Heart left ventricle (tissue), 16 donors: ENCODE measurements at regions not wholly inside any gene's neighbourhood (a gene's known extent, or its start where the extent isn't known, plus 50 kb on each side); places are given as distances from the start of the nearest gene placed in this dataset.

Source experiments
- ATAC-seq, 4 donors: fragments of 200-7000 bp; cut with Tn5 transposase; one replicate each; pipeline ENCODE4 v1.9.1; 2020 to 2022; ENCODE audit warnings: moderate library complexity in 4 of 4, mild to moderate bottlenecking in 3 of 4, moderate number of reproducible peaks in 1 of 4
- DNase-seq, 5 donors: peaks; one replicate each; pipeline ENCODE4 v3.0.0-alpha.2; 2020
- H3K27ac ChIP-seq, 12 donors: fragments of 200-600 bp; sonication (generic) in 4 of 12; one replicate each; pipeline versions ENCODE4 v1.5.0 to v1.8.0; 2016 to 2022; ENCODE audit warnings: mild to moderate bottlenecking in 2 of 12
- H3K27me3 ChIP-seq, 9 donors: fragments of 200-600 bp; sonication (generic) in 2 of 9; one replicate each; pipeline versions ENCODE4 v1.5.1 to v1.8.0; 2016 to 2022; ENCODE audit warnings: mild to moderate bottlenecking in 3 of 9
- H3K36me3 ChIP-seq, 9 donors: fragments of 200-600 bp; sonication (generic) in 2 of 9; one replicate each; pipeline versions ENCODE4 v1.5.0 to v1.8.0; 2018 to 2022; ENCODE audit warnings: mild to moderate bottlenecking in 2 of 9
- H3K4me1 ChIP-seq, 12 donors: fragments of 200-600 bp; sonication (generic) in 4 of 12; one replicate each; pipeline versions ENCODE4 v1.5.0 to v1.8.0; 2016 to 2022; ENCODE audit warnings: mild to moderate bottlenecking in 3 of 12
- H3K4me3 ChIP-seq, 12 donors: fragments of 200-600 bp; sonication (generic) in 4 of 12; one replicate each; pipeline versions ENCODE4 v1.5.0 to v1.8.0; 2017 to 2022; ENCODE audit warnings: mild to moderate bottlenecking in 9 of 12, moderate library complexity in 4 of 12
- H3K9me3 ChIP-seq, 12 donors: fragments of 200-600 bp; sonication (generic) in 4 of 12; one replicate each; pipeline versions ENCODE4 v1.5.0 to v1.8.0; 2016 to 2022; ENCODE audit warnings: mild to moderate bottlenecking in 1 of 12
- POLR2A ChIP-seq, 2 donors: fragments of 450-650 bp; IDR thresholded peaks; one replicate each; pipeline ENCODE4 v1.6.1; 2017; ENCODE audit warnings: antibody characterized with exemption in 2 of 2, mild to moderate bottlenecking in 2 of 2, moderate library complexity in 2 of 2
- WGBS, 4 donors: extraction: QIAGEN DNeasy Blood & Tissue Kit in 2 of 4; methylation state at CpG; one replicate each; pipeline versions ENCODE4 v1.1.5 to v1.1.7; 2013 to 2018; 5-methylcytosine and 5-hydroxymethylcytosine counted together
- intact Hi-C, 10 donors: fragments of 100-400 bp; cut with DNase I; formaldehyde crosslinking; loops; one replicate each; pipeline versions ENCODE4 v1.11.1 to v1.14.2; 2022
- TF ChIP-seq, protein P1 (sequence below), 12 donors: fragments of 200-600 bp; sonication (generic) in 4 of 12; IDR thresholded peaks; one replicate each; pipeline versions ENCODE4 v1.5.0 to v1.8.0; 2018 to 2022; ENCODE audit warnings: antibody characterized with exemption in 12 of 12, mild to moderate bottlenecking in 5 of 12
- donor health status: ischemic (EF 13 %, LVEDD 7.1; RV severe dilation, severe dysfunction).
- donor health status: healthy with polysubstance abuse.
- donor health status: DM: no; HTN: yes; CAD: no.
- donor health status: DM: no; HTN: no; CAD: no.
- donor health status: ischemic (EF 25% LVEDD 6.9; RV normal size, moderate dysfunction).
- donor health status: ischemic (EF 25% LVEDD 5.7; RV mildly dilated, moderate dysfunction).
- donor health status: healthy.
- donor health status: DM: yes; HTN: yes; CAD: no.
- donor health status: ischemic (EF 35%, LVEDD 5.7; RV mildly dilated, moderate dysfunction).
- donor health status: nonischemic (EF 11% LVEDD 7.7; RV severe dilation, severe dysfunction).
- donor health status: DM: yes; HTN: yes; CAD: no.
- donor health status: PGD.
- donor health status: ischemic (EF 29% LVEDD 5.4; RV normal size, mild dysfunction).
- donor health status: nonischemic (EF 23%, LVEDD 6.1; RV moderate dilation, normal function).

DNA sequence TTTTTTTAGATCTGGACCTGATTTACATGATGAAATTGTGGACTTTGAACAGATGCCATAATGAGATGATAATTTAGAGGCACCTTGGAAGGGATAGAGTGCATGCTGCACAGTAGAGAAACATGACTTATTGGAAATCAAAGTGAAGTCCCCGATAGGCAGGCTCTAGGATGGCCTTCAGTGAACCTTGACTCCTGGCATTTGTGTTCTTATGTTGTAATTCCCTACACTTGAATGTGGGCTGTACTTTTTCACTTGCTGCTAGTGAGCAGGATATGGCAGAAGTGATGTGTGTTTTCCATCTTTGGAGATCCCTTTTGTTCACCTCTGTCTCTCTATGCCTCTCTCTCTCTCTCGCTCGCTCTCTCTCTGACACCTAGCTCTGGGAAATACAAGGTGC, 1614.6 kb downstream of the PCDH9 start:
- Histone ChIP-seq H3K27ac (no peak overlapping the region), H3K9me3 (no peaks in the 10 kb centered on the region), H3K4me3 (no peak overlapping the region), H3K4me1 (no peaks in the 10 kb centered on the region), H3K36me3 (no peaks in the 10 kb centered on the region), H3K27me3 (no peaks in the 10 kb centered on the region)
- ATAC-seq (no peak), DNase-seq (no peak)
- no peak for TF ChIP-seq POLR2A (IDR thresholded peaks at IDR 0.05)
- TF ChIP-seq, protein P1, sequence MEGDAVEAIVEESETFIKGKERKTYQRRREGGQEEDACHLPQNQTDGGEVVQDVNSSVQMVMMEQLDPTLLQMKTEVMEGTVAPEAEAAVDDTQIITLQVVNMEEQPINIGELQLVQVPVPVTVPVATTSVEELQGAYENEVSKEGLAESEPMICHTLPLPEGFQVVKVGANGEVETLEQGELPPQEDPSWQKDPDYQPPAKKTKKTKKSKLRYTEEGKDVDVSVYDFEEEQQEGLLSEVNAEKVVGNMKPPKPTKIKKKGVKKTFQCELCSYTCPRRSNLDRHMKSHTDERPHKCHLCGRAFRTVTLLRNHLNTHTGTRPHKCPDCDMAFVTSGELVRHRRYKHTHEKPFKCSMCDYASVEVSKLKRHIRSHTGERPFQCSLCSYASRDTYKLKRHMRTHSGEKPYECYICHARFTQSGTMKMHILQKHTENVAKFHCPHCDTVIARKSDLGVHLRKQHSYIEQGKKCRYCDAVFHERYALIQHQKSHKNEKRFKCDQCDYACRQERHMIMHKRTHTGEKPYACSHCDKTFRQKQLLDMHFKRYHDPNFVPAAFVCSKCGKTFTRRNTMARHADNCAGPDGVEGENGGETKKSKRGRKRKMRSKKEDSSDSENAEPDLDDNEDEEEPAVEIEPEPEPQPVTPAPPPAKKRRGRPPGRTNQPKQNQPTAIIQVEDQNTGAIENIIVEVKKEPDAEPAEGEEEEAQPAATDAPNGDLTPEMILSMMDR (IDR thresholded peaks at IDR 0.05), result no peak
- intact Hi-C loops, result no loop called here
- WGBS, 4 donors, result 86 to 94% (median 93%) methylated on average over 3 of the region's 3 CpGs

GRCh38 chr13:65613004-65613403, 1617.1 kb downstream of the PCDH9 start:
- intact Hi-C loops, result no loop called here
- ATAC-seq (no peak), DNase-seq (no peak)
- H3K4me1 ChIP-seq, result no peaks in the 10 kb centered on the region
- H3K27ac ChIP-seq, result no peak overlapping the region
- WGBS, 4 donors, result 69 to 85% (median 76%) methylated on average over 2 of the region's 2 CpGs
- TF ChIP-seq POLR2A (IDR thresholded peaks at IDR 0.05), result no peak
- TF ChIP-seq, protein P1 (IDR thresholded peaks at IDR 0.05), result no peak
- H3K4me3 ChIP-seq, result no peak overlapping the region
- no peaks in the 10 kb centered on the region for H3K9me3 ChIP-seq
- H3K36me3 ChIP-seq, result no peaks in the 10 kb centered on the region
- H3K27me3 ChIP-seq, result no peaks in the 10 kb centered on the region

- DNase-seq (no peak), ATAC-seq (no peak)
- H3K36me3 ChIP-seq, result no peaks in the 10 kb centered on the region
- no peak overlapping the region for H3K4me3 ChIP-seq
- TF ChIP-seq POLR2A (IDR thresholded peaks at IDR 0.05), result no peak
- TF ChIP-seq, protein P1 (IDR thresholded peaks at IDR 0.05), result no peak
- no peaks in the 10 kb centered on the region for H3K9me3 ChIP-seq
- H3K27ac ChIP-seq, result no peak overlapping the region
- no peaks in the 10 kb centered on the region for H3K27me3 ChIP-seq
- no peaks in the 10 kb centered on the region for H3K4me1 ChIP-seq
- WGBS, 4 donors, result 81 to 93% (median 85%) methylated on average over 2 of the region's 2 CpGs
- intact Hi-C loops, result no loop called here
Measured at GRCh38 chr13:65609350-65609749, 1620.8 kb downstream of the PCDH9 start.

DNA sequence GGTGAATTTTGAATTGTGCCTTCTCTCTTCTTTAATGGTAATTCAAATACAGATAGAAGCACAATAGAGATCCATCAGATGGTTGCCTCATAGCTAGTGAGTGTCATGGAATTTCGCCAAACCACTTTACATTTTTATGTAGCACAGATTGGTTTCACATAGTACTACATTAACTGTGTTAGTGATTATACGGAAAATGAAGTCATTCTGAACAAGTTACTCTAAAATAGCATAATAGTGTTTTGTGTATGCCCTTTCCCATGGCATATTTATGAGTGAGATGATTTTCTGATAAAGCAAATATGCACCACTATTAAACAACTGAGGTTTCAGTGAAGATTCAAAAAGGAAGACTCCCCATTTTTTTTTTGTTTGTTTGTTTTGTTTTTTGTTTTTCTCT, 1623.5 kb downstream of the PCDH9 start:
- intact Hi-C loops, result no loop called here
- 73 to 81% (median 78%) methylated on average over 2 of the region's 2 CpGs for WGBS, 4 donors
- no peaks in the 10 kb centered on the region for H3K36me3 ChIP-seq
- no peak for DNase-seq
- H3K27ac ChIP-seq, result no peak overlapping the region
- TF ChIP-seq POLR2A (IDR thresholded peaks at IDR 0.05), result no peak
- ATAC-seq, result no peak
- no peaks in the 10 kb centered on the region for H3K27me3 ChIP-seq
- H3K4me1 ChIP-seq, result no peaks in the 10 kb centered on the region
- H3K4me3 ChIP-seq, result no peak overlapping the region
- no peaks in the 10 kb centered on the region for H3K9me3 ChIP-seq

GRCh38 chr13:65605396-65605795, 1624.7 kb downstream of the PCDH9 start:
- ATAC-seq (no peak), DNase-seq (no peak)
- Histone ChIP-seq H3K4me1 (no peaks in the 10 kb centered on the region), H3K36me3 (no peaks in the 10 kb centered on the region), H3K4me3 (no peak overlapping the region), H3K27ac (no peak overlapping the region), H3K9me3 (no peaks in the 10 kb centered on the region), H3K27me3 (no peaks in the 10 kb centered on the region)
- TF ChIP-seq POLR2A (IDR thresholded peaks at IDR 0.05), result no peak
- TF ChIP-seq, protein P1 (IDR thresholded peaks at IDR 0.05), result no peak
- intact Hi-C loops, result no loop called here
